ENCODE measurements at regions not wholly inside any gene's neighbourhood (a gene's known extent, or its start where the extent isn't known, plus 50 kb on each side); places are given as distances from the start of the nearest gene placed in this dataset.

DNA sequence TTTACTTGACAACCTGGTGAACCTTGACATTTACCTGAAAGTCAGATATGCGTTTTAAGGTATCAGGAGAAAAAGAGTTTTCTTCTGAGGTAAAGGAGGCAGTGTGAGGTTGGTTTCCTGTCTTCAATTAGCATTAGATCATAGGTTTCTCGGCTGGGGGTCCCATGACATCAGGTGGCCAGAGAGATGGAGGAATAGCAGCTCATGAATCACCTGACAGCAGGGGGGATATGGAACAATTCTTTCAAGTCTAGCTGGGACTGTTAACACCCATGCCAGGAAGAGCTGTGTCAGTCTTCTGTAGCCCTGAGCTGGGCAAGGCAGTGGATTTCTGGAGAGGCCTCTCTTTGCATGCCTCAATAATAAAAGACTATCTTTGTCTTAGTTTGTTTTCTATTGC is 108.0 kb upstream of the TMEM170B start:
- Mint-ChIP-seq H3K4me1 (peaks cover 20% of the 10 kb centered on the region), H3K4me3 (no peak overlapping the region), H3K27me3 (no peaks in the 10 kb centered on the region), H3K27ac (peak overlapping the region; percentile 22), H3K9me3 (ENCODE audit: low read depth) (no peaks in the 10 kb centered on the region), H3K36me3 (peaks cover 2% of the 10 kb centered on the region)
- ATAC-seq (no peak), DNase-seq (no peak)
- CTCF ChIA-PET, result interaction anchor here (1.5 kb wide), 1 partner anchor 67 kb away, joined by 6 read pairs; no protein-coding TSS in a partner anchor

DNA sequence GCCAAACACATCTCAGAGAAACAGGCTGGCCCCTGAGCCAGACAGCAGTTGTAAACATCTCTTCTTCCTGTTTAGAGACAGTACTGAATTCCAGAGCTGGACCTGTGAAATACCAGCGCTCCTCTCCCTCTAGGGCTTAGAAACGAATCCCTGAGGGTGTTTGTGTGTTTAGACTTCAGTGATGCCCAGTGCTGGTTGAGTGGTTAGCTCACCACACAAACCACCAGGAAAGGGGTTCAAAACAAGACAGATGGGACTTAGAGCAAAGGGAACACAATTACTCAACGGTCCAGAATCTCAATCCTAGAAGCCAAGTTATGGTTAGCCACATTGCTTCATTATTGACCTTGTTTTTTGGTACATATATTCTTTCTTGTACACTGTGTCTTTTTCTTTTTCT is 108.7 kb upstream of the TMEM170B start:
- ATAC-seq (peak; percentile 20), DNase-seq (peak; percentile 59)
- H3K4me1 Mint-ChIP-seq, result peaks cover 20% of the 10 kb centered on the region
- H3K9me3 Mint-ChIP-seq (ENCODE audit: low read depth), result no peaks in the 10 kb centered on the region
- H3K27me3 Mint-ChIP-seq, result peaks cover 2% of the 10 kb centered on the region
- H3K27ac Mint-ChIP-seq, result peak overlapping the region; percentile 35
- CTCF ChIA-PET, result interaction anchor here (1.3 to 1.5 kb wide), 2 partner anchors 19 to 67 kb away, joined by 3 to 6 read pairs; no protein-coding TSS in a partner anchor
- peaks cover 2% of the 10 kb centered on the region for H3K36me3 Mint-ChIP-seq
- no peak overlapping the region for H3K4me3 Mint-ChIP-seq

DNA sequence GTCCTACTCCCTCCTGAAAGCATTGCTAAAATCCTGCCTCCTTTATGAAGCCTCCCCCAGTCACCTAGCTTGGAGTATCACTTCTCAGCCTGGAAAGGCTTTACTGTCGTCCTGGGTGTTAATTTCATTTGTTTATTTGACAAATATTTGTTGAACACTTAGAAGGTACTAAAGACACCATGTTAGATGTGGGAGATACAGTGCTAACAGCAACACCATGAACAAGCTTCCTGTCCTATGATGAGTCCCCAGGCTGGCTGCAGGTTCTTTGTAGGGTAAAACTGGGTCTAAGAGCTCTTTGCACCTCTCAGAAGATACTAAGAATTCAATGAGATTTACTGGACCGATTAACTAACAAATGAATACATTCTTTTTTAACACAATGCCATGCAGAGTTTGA is 109.2 kb upstream of the TMEM170B start:
- CTCF ChIA-PET, result interaction anchor here (1.3 to 1.5 kb wide), 2 partner anchors 20 to 68 kb away, joined by 3 to 6 read pairs; no protein-coding TSS in a partner anchor
- H3K36me3 Mint-ChIP-seq, result peaks cover 2% of the 10 kb centered on the region
- H3K27me3 Mint-ChIP-seq, result peaks cover 2% of the 10 kb centered on the region
- H3K4me1 Mint-ChIP-seq, result peaks cover 24% of the 10 kb centered on the region
- peak overlapping the region; percentile 47 for H3K27ac Mint-ChIP-seq
- ATAC-seq (peak; percentile 39), DNase-seq (no peak)
- H3K9me3 Mint-ChIP-seq (ENCODE audit: low read depth), result no peaks in the 10 kb centered on the region
- H3K4me3 Mint-ChIP-seq, result no peak overlapping the region

DNA sequence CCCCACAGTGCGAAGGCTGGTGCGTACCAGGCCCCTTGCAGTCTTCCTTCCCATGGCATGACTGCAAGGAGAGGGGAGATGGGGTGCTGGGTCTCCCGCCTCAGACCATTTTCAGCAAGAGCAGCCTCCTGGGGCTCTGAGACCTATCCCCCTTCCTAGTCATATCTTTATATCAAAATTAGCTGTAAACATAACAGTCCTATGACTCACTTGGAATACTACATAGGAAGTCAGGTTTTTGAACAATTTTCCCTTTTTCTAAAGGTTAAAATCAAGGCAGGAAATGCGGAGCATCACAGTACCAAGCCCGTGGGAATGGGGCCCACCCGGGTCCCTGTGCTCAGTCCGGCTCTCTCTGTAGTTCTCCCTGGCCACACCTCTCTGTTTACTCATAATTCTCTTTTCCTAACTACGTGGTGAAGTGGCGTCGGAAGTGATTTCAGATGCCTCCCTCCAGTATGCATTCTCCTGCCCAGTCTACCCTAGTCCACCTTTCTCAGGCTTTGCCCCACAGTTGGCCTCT is 109.8 kb upstream of the TMEM170B start:
- H3K27me3 Mint-ChIP-seq, result peaks cover 2% of the 10 kb centered on the region
- ATAC-seq (no peak), DNase-seq (no peak)
- H3K36me3 Mint-ChIP-seq, result peaks cover 2% of the 10 kb centered on the region
- H3K9me3 Mint-ChIP-seq (ENCODE audit: low read depth), result no peaks in the 10 kb centered on the region
- H3K27ac Mint-ChIP-seq, result no peak overlapping the region
- CTCF ChIA-PET, result interaction anchor here (1.3 to 1.5 kb wide), 2 partner anchors 20 to 68 kb away, joined by 3 to 6 read pairs; no protein-coding TSS in a partner anchor
- H3K4me3 Mint-ChIP-seq, result no peak overlapping the region
- peaks cover 30% of the 10 kb centered on the region for H3K4me1 Mint-ChIP-seq

DNA sequence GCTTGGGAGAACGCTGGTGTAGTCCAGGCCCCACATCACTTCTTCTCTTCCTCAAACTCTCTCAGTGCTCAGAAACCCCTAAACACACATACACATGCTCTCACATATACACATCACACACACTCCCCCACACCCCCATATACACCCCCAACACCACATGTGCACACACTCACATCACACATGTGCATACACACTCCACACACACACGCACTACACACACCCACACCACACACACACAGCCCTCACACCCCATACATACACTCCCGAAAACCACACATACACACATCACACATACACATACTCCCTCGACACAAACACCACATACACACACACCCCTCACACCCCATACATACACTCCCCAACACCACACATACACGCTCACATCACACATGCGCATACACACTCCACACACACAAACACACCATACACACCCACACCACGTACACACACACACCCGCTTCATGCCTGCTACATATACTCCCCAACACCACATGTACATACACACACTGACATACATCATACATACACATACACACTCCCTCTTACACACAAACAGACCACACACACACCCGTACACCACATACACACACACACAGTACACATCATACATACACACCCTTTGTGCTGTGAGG is 110.3 kb upstream of the TMEM170B start:
- Mint-ChIP-seq H3K4me1 (peaks cover 30% of the 10 kb centered on the region), H3K4me3 (no peak overlapping the region), H3K9me3 (ENCODE audit: low read depth) (no peaks in the 10 kb centered on the region), H3K36me3 (peaks cover 2% of the 10 kb centered on the region), H3K27ac (peak overlapping the region; percentile 9), H3K27me3 (peaks cover 2% of the 10 kb centered on the region)
- CTCF ChIA-PET, result no interaction called here
- DNase-seq, result no peak
- no peak for ATAC-seq

DNA sequence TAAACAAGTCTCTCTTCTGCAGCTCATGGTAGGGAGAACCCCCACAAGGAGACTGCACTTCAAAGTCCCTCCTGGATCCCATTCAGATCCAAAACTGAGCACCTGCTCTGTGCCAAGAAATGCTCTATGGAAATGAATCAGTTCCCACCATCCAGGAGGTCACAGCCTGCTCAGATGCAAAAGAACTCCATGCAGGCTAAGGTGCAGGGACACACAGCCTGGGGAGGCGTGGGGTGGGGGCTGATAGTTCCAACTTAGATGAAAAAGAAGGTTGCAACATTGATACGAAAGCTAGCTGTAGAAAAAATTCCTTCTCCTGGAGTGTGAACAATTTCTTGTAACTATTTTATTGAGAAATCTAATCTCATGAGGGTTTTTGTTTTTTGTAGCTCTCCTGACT is 111.0 kb upstream of the TMEM170B start:
- no peak for DNase-seq
- Mint-ChIP-seq H3K27ac (no peak overlapping the region), H3K4me3 (no peak overlapping the region), H3K27me3 (peaks cover 2% of the 10 kb centered on the region), H3K9me3 (ENCODE audit: low read depth) (no peaks in the 10 kb centered on the region), H3K4me1 (peaks cover 30% of the 10 kb centered on the region), H3K36me3 (peaks cover 2% of the 10 kb centered on the region)
- CTCF ChIA-PET, result no interaction called here
- no peak for ATAC-seq

DNA sequence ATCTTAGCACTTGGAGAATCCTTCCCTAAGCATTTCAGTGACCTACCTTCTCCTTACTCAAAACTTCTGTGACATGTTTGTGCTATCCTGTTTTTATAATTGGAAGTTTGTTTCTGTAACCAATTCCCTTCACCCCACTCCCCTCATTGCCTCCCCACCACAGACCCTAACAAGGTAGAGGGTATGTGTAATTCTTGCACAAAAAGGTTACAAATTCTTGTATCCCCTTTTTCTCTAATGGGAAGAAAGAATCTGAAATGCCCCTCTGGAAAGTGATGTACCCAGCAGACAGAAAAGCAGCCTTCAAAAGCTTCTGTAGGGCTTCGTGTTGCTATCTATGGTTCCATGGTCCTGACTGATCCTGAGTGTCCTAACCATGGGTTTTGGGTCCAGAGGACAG is 111.7 kb upstream of the TMEM170B start:
- no peak overlapping the region for H3K4me3 Mint-ChIP-seq

DNA sequence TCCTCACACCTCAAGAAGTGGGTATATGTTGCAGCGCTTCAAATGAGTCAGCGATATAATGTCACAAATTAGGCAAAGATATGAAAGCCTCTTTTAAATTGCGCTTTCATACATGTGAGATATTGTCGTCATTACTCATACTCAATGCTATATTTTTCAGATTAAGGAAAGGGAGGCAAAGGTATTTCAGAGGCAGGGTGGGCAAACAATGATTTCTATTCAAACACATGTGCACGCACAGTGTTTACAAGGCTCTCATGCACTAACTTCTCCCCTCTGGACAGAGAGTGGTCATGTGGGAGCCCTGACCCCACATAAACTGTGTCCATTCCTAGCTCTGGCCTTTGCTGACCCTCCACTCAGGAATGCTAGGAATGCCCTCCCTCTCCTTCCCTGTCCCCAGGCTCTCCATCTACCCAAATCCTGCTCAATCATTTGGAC is 112.1 kb upstream of the TMEM170B start:
- Mint-ChIP-seq H3K36me3 (peaks cover 1% of the 10 kb centered on the region), H3K27ac (no peak overlapping the region), H3K4me1 (peaks cover 30% of the 10 kb centered on the region)

More for the DNA sequence above, 111.7 kb upstream of the TMEM170B start:
- ATAC-seq, result no peak
- H3K9me3 Mint-ChIP-seq (ENCODE audit: low read depth), result no peaks in the 10 kb centered on the region
- H3K27ac Mint-ChIP-seq, result no peak overlapping the region
- peaks cover 30% of the 10 kb centered on the region for H3K4me1 Mint-ChIP-seq
- no peak for DNase-seq
- CTCF ChIA-PET, result no interaction called here
- H3K27me3 Mint-ChIP-seq, result peaks cover 2% of the 10 kb centered on the region
- no peaks in the 10 kb centered on the region for H3K36me3 Mint-ChIP-seq

DNA sequence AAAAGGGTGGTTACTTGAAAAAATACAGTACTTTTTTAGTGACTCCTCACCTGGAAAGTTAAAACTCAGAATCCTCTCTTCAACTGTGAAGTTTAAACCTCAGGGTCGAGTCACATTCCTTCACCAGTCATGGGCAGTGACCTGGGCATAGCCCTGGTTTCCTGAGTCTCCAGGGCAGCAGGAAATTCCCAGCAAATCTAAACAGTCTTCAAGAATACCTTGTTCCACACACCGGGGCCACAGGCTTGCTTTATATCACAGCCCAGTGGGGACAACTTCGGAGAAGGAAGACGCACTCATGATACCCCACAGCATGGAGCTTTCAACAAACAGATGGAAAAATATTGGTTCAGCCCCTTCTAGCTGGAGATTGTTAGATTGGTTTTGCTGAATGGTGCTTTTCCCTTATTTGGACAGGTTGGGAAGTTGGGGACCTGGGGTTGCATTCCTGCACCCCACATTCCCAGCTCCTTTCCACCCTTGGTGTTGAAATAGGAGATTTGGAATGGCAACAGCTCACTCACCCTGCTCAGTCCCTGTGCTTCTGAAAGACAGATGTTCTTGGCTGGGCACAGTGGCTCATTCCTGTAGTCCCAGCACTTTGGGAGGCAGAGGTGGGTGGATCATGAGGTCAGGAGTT is 113.0 kb upstream of the TMEM170B start:
- Mint-ChIP-seq H3K36me3 (peaks cover 3% of the 10 kb centered on the region), H3K27ac (no peak overlapping the region), H3K4me3 (no peak overlapping the region), H3K27me3 (peaks cover 2% of the 10 kb centered on the region), H3K4me1 (peaks cover 26% of the 10 kb centered on the region), H3K9me3 (ENCODE audit: low read depth) (no peaks in the 10 kb centered on the region)
- DNase-seq, result no peak
- ATAC-seq, result no peak
- CTCF ChIA-PET, result no interaction called here

More for the DNA sequence above, 112.1 kb upstream of the TMEM170B start:
- H3K27me3 Mint-ChIP-seq, result peaks cover 2% of the 10 kb centered on the region
- ATAC-seq (no peak), DNase-seq (no peak)
- CTCF ChIA-PET, result no interaction called here
- no peak overlapping the region for H3K4me3 Mint-ChIP-seq
- H3K9me3 Mint-ChIP-seq (ENCODE audit: low read depth), result no peaks in the 10 kb centered on the region

DNA sequence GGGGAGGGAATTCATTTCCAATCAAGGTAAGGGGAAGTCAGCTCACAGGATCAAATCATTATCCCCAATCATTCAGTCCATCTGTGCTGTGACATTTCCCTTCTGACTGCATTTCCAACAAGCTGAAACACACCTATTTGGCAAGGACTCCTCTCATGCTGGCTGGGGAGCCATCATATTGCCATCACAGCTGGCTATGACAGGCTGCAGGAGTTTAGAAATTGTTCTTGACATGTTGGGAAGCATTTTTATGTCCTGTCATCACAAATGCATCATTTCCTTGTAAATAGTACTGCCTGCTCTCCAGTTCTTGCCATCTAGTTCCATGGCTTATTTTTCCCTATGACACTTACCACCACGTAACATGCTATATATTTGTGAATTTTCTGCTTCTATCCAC is 113.9 kb upstream of the TMEM170B start:
- DNase-seq (no peak), ATAC-seq (no peak)
- Mint-ChIP-seq H3K36me3 (peaks cover 3% of the 10 kb centered on the region), H3K9me3 (ENCODE audit: low read depth) (no peaks in the 10 kb centered on the region), H3K4me1 (peaks cover 18% of the 10 kb centered on the region), H3K4me3 (no peak overlapping the region), H3K27me3 (peaks cover 2% of the 10 kb centered on the region), H3K27ac (no peak overlapping the region)
- CTCF ChIA-PET, result no interaction called here

DNA sequence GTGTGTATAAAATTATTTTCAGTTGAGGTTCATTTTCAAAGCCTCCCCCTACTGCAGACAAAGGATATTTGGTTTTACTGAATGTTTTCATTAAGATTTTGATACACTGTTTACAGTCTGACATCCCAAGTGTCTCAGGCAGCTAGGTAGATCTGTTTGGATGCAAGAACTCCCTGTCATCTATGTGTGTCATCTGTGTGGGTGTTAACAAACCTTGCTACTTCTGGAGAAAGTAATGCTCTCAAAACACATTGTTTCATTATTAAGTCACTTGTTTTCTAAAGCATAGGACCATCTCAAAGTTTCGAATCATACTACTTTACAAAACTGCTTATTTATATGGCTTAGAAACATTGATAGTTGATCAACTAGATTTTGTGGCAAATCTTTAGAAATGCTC is 114.5 kb upstream of the TMEM170B start:
- H3K27ac Mint-ChIP-seq, result no peak overlapping the region
- CTCF ChIA-PET, result interaction anchor here (1.4 kb wide), 1 partner anchor 10 kb away, joined by 3 read pairs; no protein-coding TSS in a partner anchor
- peak; percentile 39 for ATAC-seq

DNA sequence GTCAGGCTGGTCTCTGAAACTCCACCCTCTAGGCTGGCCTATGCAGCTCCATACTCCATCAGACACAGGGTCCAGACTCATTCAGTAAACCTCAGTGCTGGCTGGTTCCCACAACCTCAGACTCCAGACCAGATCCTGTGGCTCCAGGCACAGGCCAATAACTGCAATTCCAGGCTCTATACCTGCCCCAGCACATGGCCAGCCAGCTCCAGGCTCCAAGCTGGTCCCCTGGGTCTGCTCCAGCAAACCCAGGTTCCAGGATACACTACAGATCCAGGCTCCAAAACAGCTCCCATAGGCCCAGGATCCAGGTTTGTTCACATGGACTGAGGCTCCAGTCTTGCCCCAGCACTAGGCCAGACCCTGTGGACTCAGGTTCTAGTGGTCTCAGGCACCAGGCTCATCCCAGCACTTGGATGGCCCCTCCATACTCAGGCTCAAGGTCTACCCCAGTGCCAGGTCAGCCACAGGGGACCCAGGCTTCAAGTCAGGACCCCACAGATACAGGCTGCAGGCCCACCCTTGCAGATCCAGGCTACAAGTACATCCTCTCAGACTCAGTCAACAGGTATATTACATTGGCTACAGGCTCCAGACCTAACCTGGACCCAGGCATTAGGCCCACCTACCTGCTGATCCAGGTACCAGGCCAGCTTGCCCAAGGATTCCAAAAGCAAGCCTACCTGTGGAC is 117.6 kb upstream of the TMEM170B start:
- Mint-ChIP-seq H3K9me3 (ENCODE audit: low read depth) (peaks cover 4% of the 10 kb centered on the region), H3K36me3 (peaks cover 16% of the 10 kb centered on the region), H3K4me1 (peaks cover 24% of the 10 kb centered on the region), H3K4me3 (no peak overlapping the region), H3K27me3 (peaks cover 2% of the 10 kb centered on the region), H3K27ac (no peak overlapping the region)
- CTCF ChIA-PET, result interaction anchor here (2.0 kb wide), 1 partner anchor 9 kb away, joined by 4 read pairs; no protein-coding TSS in a partner anchor
- ATAC-seq (no peak), DNase-seq (no peak)

More for the DNA sequence above, 114.5 kb upstream of the TMEM170B start:
- no peak for DNase-seq
- Mint-ChIP-seq H3K4me3 (no peak overlapping the region), H3K36me3 (peaks cover 4% of the 10 kb centered on the region), H3K4me1 (peaks cover 12% of the 10 kb centered on the region), H3K9me3 (ENCODE audit: low read depth) (no peaks in the 10 kb centered on the region), H3K27me3 (peaks cover 2% of the 10 kb centered on the region)

DNA sequence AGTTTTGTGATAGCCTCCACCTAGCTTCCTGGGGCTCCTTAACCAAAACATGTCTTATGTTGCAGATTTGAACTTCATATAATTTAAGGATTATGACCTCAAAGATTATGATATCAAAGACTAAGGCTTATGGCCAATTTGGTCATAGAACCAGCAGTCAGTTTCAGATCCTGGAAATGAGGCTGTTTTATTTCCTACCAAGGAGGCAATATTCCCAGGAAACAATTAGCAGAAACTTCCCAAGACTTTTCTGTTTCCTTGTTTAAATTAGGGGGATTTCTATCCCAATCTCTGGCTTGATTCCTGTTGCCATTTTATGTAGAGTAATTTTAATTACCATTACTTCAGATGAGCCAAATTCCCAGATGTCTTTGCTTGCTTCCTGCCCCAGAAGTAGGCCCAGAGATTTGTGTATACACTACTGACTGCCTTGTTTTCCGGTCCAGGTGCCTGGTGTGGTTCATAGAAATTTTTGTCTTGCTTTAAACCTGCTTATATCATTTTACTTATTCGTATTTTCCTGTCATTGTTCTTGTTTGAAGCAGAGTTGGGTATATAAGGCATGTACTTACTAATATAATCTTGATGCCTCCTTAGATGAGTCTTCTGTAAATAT is 119.2 kb upstream of the TMEM170B start:
- CTCF ChIA-PET, result no interaction called here
- no peak overlapping the region for H3K4me3 Mint-ChIP-seq
- H3K27ac Mint-ChIP-seq, result no peak overlapping the region
- no peaks in the 10 kb centered on the region for H3K27me3 Mint-ChIP-seq
- H3K36me3 Mint-ChIP-seq, result peaks cover 16% of the 10 kb centered on the region
- H3K9me3 Mint-ChIP-seq (ENCODE audit: low read depth), result peaks cover 4% of the 10 kb centered on the region
- H3K4me1 Mint-ChIP-seq, result peaks cover 33% of the 10 kb centered on the region
- no peak for DNase-seq
- ATAC-seq, result no peak
